HG02610 (cell line): ENCODE measurements at regions not wholly inside any gene's neighbourhood (a gene's known extent, or its start where the extent isn't known, plus 50 kb on each side); places are given as distances from the start of the nearest gene placed in this dataset.

Experiments
- ATAC-seq: cut with Tn5 transposase; IDR thresholded peaks from one replicate; pipeline ENCODE4 v1.9.1; 2021; ENCODE audit warnings: mild to moderate bottlenecking, moderate library complexity; ENCODE audit not compliant: unreplicated experiment

DNA sequence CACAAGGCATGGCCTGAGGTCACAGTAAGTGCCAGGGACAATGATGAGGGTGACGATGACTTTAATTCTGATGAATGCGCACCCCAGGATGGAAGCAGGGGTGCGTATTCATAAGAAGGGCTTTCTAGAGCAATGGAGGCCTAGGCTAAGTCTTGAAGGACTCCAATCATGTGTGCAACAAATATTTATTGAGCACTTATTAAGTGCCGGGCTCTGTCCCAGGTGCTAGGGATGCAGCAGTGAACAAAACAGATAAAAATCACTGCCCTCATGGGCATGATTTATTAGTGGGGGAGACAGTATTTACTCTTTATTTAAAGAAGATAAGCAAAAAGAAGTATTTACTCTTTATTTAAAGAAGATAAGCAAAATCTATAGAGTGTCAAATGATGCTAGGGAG lies 198.2 kb upstream of the KCNG1 start:
- no peak for ATAC-seq

DNA sequence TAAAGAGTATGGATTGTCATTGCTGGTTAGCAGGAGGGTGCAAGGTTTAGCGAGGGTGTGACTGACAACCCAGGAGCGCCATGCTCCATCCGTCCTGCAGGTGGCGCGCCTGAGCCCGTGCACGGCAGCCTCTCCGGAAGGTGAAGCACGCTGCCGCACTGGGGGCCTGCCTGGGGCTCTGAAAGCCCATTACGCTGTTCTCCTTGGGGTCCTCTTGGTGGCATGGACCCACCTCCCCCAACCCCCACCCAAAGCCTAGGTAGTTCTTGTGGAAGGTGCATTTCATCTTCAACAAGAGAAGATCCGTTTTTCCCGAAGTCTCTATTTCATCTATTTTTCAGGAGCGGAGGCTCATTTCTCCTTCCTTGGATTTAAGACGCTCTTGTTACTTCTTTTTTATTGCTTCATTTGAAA lies 197.4 kb upstream of the KCNG1 start:
- no peak for ATAC-seq

DNA sequence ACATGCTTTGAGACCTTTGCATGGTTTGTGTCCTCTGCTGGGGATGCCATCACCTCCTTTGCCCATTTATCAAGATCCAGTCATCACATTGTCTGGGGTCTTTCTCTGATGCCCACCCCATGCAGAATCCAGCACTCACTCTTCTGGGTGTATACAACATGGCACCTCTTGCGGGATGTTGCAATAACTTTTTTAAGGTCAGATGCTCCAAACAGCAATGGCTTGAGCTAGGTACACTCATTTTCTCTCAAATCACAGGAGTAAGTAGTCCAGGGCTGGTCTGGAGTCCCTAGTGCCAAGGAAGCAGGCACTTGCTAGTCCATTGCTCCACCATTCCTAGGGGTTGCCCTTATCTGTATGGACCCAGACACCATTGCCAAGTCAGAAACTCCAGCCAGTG lies 196.6 kb upstream of the KCNG1 start:
- no peak for ATAC-seq

DNA sequence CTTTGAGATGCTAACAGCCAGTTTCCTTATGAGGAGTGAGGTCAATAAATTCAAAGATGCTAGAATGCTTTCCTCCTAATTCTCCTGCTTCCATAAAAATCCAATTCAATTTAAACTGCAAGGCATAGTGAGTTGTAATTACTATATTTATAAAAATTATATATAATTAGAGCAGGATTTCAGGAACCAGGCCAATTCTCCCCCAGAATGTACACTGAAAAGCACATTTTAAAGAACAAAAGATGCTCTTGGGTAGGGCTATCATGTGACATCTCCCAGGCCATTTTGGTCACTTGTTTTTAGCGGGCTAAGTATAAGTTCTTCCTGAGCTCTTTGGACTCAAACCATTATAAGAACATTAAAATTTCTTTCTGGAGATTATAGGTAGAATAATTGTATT lies 195.7 kb upstream of the KCNG1 start:
- ATAC-seq: no peak

DNA sequence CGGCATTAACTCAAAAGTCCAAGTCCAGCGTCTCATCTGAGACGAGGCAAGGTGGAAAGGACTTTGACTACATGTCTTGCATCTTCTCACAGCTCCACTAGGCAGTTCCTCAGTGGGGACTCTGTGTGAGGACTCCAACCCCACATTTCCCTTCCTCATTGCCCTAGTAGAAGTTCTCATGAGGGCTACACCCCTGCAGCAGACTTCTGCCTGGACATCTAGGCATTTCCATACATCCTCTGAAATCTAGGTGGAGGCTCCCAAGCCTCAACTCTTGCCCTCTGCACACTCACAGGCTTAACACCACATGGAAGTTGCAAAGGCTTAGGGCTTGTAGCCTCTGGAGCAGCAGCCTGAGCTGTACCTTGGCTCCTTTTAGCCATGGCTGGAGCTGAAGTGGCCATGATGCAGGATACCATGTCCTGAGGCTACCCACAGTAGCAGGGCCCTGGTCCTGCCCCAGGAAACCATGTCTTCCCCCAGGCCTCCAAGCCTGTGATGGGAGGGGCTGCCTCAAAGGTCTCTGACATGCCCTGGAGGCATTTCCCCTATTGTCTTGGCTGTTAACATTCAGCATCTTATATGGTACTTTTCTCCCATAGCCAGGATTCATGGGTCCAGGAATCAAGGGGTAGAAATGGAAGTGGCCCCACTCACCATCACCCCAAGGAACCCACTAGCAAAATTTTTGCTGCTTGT lies 194.6 kb upstream of the KCNG1 start:
- ATAC-seq: no peak

DNA sequence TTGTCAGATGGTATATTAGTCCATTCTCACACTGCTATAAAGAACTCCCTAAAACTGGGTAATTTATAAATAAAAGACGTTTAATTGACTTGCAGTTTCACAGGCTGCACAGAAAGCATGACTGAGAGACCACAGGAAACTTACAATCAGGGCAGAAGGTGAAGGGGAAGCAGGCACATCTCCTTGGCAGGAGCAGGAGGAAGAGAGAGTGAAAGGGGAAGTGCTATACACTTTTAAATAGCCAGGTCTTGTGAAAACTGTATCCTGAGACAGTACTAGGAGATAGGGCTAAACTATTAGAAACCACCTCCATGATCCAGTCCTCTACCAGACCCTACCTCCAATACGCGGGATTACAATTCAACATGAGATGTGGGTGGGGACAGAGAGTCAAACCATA lies 193.9 kb upstream of the KCNG1 start:
- no peak for ATAC-seq

DNA sequence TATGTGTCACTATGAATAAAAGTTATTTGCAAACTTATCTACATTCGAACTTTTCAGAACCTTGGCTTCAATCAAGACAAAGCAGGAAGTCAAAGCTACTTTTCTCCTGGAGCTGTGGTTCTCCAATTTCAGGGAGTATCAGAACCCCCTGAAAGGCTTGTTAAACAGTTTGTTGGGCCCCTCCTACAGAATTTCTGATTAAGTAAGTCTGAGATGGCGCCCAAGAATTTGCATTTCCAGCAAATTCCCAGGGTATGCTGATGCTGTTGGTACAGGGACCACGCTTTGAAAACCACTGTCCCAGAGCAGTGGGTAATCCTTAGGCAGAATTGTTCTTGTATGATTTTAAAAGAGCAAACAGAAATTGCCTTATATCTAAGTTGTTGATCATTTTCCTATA lies 189.9 kb upstream of the KCNG1 start:
- ATAC-seq: no peak

GRCh38 chr20:51211191-51211590 lies 188.3 kb upstream of the KCNG1 start:
- no peak for ATAC-seq

- ATAC-seq: no peak
These were observed 187.2 kb upstream of the KCNG1 start for GRCh38 chr20:51210084-51210483.

DNA sequence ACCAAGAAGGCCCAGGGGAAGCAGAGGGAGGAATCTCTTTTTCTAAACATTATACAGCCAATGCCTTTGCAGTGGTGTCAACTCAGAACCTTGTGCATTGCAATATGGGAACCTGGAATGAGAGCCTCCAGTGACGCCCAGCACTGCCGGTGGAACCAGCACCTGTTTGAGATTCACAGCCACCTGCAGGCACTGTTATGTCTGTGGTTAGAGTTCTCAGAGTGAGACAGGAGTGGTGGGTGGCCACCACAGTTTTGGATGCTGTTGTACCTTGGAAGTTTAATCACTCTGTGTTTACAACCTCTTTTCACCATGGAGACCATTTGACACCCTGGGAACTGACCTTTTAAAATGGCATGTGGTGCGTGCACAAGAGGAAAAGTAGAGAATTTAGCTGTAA lies 185.3 kb upstream of the KCNG1 start:
- ATAC-seq: no peak

- ATAC-seq: no peak
These were observed 183.2 kb upstream of the KCNG1 start for GRCh38 chr20:51206032-51206662.

DNA sequence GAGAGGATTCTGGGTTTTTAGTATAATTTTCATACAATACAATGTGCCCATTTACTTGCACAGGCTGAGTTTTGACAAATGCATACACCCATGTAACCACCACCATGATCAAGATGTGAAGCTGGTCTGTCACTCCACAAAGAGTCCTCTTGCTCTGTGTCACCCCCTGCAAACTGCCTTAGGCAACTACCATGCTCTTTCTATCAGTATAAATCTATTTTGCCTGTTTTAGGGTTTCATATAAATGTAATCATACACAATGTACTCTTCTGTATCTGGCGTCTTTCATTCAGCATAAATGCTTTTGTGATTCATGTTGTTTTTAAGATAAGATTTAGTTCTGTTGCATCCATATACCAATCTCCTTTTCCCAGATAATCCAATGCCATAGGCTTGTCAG lies 181.9 kb upstream of the KCNG1 start:
- ATAC-seq: no peak

DNA sequence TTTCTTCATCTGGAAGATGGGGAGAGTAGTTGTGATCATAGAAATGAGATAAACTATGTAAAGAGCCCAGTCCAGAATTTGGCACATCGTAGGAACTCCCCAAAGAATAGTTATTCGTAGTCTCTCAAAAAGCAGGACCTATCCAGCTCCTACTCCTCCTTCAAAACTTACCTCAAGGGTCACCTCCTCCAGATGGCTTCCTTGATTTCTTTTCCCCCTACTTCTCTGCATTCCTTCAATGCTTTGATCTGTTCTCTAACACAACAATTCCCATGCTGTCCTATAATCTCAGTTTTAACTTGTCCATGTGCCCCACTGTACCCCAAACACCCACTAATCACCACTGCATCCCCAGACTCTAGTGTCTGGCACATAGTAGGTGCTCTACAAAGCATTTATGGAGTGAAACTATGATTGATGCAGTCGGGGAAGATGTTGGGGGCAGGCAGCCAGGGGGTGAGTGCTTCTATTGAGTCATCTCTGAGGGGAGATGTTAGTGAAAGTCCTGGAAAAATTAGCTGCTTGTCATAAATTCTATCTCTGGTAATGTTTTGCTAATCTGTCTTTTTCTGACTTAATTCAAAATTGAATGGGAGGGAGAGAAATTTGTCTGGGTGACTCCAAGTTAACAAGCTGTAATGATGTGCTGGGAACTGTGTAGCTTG lies 181.3 kb upstream of the KCNG1 start:
- no peak for ATAC-seq

GRCh38 chr20:51202304-51202703 lies 179.4 kb upstream of the KCNG1 start:
- ATAC-seq: no peak

GRCh38 chr20:51199920-51200319 lies 177.0 kb upstream of the KCNG1 start:
- ATAC-seq: no peak

- no peak for ATAC-seq
These were observed 176.1 kb upstream of the KCNG1 start for GRCh38 chr20:51198876-51199523.

DNA sequence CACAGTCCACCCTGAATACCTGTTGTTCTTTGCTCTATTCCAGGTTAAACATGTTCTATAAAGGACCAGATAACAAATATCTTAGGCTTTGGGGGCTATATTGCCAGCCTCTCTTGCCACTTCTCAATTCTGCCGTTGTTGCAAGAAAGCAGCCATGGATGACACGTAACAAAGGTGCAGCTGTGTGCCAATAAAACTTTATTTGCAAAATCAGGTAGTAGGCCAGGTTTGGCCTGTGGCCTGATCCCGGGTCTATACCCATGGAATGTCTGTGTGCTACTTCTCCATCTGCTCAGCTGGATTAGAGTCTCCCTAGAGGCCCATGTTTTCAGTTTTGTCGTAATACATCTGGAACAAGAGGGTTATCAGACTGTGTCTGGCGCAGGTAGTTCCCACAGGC lies 175.3 kb upstream of the KCNG1 start:
- no peak for ATAC-seq

- ATAC-seq: no peak
These were observed 174.2 kb upstream of the KCNG1 start for GRCh38 chr20:51196991-51197651.

- ATAC-seq: no peak
These were observed 173.1 kb upstream of the KCNG1 start for GRCh38 chr20:51195990-51196389.

GRCh38 chr20:51195419-51195901 lies 172.6 kb upstream of the KCNG1 start:
- no peak for ATAC-seq
